Stimulated activated CD4-positive, alpha-beta T cell treated with anti-CD3 and anti-CD28 coated beads, TNF-alpha, amount 100 ng/mL, for 1 hour (primary cell): ENCODE measurements at regions not wholly inside any gene's neighbourhood (a gene's known extent, or its start where the extent isn't known, plus 50 kb on each side); places are given as distances from the start of the nearest gene placed in this dataset.

Source experiments
- DNase-seq, 3 donors: peaks; one replicate each; pipeline ENCODE4 v3.0.0-alpha.2; 2020; ENCODE audit warnings: low read depth in 3 of 3, low spot score in 1 of 3

DNA sequence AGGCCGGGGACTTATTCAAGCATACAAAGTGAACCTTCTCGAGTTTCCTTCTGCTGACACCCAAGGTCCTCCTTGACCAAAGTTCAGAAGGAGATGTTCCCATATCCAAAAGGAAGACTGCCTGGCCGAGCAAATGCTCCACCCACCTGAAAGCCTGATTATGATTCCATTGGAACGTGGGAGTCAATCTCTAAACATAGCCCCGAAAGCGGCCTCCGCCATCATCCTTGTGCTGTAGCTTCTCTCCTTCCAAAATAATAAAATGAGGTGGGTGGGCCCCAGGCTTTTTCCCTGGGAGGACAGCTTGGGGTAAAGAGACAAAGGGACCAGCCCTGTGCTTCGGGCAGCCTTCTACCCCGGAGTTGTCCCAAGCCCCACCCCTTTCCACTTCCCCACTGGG, 355.6 kb upstream of the SLC30A5 start:
- DNase-seq = no peak

DNA sequence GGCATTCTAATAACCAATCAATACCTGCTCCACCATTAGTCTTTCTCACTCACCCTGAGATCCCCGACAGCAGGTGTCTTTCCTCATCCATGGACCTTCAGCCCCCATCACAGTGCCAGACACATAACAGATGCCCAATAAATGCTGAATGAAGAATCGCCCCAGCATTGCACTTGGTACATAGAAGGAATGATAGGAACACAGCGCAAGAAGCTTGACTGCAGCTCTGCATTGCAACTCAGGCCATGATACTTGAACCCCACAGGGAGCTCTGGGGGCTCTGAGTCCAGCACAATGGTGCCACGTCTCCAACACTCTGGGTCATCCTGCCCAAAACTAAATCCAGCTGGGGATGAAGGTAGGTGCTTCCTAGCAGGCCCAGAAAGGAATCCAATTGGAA, 355.0 kb upstream of the SLC30A5 start:
- DNase-seq = no peak

DNA sequence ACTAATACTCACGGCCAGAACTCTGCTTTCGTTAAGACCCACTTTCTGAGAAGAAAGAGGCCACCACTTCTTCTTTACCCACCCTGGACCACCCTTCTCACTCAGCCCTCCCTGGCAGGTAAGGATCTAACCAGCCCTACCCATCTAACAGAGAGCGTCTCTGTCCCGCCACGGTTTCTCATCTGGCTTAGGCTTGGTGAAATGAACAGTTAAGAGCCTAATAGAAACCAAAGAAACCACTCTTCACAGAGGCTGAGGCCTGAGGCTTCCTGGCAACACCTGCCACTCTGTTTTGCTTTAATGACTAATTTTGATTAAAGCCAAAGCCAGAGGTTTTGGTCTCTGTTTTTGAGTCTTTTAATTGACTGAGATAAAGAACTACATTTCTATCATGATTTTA, 354.1 kb upstream of the SLC30A5 start:
- DNase-seq = no peak

DNA sequence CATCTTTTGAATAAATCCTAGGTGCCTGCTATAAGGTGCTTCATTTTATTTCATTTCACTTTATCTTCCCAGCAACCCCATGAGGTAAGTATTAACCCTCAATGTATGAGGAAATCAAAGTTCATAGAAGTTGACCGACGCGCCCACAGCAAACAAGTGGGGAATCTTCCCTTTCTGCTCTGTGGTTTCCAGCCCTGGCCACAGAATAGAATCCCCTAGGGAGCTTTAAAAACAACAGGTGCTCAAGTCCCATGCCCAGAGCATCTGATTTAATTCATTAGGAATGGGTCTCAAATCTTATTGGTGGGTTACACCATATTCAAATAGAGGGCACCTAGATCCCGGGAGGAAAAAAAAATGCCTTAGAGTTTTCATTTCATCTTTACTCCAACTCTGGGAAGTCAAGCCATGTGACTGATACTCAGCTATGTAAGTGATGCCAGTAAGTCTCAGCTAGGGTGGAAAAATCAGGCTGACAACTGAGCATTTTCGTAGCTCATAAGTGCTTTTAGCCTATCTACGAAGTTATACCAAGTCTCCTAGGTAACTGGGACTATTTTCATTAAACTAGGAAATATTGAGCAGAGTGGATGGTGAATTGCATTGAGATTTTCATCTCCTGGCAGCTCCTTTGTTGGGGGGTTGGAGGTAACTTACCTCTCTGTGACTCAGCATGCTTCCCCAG, 353.4 kb upstream of the SLC30A5 start:
- no peak for DNase-seq

DNA sequence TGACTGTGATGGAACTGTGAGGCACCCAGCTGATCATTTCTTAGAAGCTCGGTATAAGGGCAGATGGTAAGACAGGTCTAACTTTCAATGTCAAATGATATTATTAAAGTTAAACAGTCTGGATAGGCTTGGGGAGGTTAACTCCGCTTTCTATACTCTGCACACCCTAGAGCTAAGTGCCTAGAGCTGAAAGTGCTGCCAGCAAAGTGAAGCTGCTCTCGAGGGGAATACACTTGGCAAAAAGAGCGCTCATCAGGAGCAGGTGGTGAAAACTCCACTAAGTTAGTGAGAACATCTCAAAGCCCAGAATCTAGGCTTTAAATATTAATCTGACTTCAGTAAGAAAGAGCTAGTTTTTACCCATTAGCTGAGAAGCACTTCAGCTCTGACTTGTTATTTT, 349.6 kb upstream of the SLC30A5 start:
- DNase-seq = no peak

DNA sequence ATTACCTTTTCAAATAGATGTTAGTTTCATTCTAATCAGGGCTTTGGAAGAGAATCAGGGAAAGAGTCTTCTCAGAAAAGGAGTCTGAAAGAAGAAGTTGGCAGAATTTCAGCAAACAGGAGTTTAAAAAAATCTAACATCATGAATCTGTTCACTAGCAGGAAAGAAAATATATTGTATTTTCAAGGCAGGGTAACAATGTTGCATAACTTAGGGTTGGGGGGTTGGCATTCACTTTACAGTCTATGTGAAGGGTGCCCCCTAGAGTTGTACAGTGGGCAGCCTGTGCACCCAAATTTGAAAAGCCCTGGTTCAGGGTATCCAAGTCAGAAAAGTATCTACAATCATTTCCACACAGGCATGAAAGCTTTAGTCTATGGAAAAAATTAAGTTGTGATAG, 348.4 kb upstream of the SLC30A5 start:
- DNase-seq = no peak

DNA sequence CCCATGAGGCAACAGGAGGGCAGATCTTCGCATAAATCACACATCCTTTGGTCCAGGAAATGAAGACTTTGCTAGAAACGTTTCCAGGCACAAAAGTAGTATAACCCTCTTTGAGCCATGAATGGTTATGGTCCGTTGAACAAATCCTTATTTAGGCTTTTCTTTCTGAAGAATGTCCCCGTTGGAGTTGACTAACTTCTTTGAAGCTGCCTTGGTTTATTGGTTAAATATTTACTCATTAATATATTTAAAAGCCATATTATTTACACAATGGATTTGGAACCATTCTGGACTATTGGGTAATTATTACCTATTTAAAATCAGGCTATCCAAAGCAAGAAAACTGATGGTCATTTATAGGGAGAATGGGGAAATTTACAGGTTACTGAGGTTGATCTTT, 347.6 kb upstream of the SLC30A5 start:
- no peak for DNase-seq

DNA sequence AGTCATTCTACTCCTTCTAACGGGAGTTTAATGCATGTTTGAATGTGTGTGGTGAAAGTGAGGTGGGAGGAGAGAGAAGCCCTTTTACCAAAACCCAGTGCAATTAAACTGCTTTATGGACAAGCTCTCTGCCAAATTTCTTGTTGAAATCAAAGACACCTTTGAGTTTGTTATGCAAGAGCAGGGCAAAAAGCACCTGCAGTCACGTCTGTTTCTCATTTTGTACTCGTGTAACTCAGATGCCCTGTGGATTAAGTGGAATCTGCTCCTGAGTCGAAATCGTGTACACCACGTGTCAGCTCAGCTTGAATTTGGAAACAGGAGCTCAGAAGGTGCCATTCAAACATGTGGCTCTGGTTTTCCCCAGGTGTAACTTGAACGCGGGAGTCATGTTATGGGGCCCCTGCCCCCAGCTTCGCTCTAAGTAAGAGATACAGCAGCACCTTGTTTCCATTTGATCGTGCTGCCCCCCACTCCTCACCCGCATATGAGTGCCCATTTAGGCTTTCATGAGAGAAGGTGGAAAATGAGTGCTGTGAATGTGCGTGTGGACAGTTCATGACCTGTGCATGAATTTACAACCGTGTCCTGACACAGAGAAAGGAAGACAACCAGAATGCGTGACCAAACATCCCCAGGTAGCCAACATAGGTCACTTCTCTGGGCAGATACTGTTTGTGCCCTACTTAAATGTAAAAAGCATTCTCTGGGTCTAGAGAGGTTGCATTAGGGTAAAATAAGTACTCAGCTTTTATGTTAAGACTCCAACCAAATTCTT, 347.0 kb upstream of the SLC30A5 start:
- DNase-seq = no peak

DNA sequence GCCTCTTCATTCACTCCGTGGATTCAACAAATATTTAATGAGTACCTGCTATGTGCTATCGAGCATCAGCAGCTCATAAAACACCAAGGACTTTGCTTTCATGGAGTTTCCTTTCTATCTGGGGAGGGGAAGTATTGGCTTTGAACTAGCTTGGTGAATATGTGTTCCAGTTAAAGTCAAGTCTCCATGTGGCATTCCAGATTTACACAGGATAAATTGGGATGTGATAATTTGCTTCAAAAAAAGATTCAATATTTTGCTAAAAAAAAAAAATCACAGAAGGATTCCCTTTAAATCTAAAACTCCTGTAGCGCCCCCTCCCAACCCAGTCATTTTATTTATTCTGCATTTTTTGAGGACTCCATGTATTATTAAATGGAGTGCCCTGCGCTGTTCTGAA, 346.3 kb upstream of the SLC30A5 start:
- no peak for DNase-seq

DNA sequence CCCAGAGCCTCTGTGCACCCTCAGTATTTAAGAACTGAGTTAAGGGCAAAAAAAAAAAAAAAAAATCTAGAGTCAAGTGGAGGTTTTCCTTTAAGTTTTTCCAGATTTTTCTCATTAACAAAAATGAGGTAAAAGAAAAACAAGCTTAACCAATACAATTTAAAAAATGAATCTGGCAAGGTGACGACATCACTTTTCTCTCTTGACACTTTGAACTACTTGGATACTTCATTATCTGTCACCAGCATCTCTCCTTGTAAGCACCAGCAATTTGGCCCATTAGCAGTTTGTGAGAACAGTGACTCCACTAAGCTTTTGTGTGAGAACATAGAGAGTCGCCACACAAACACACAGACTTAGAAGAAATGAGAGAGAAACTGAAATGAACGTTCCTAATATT, 345.7 kb upstream of the SLC30A5 start:
- DNase-seq = no peak

DNA sequence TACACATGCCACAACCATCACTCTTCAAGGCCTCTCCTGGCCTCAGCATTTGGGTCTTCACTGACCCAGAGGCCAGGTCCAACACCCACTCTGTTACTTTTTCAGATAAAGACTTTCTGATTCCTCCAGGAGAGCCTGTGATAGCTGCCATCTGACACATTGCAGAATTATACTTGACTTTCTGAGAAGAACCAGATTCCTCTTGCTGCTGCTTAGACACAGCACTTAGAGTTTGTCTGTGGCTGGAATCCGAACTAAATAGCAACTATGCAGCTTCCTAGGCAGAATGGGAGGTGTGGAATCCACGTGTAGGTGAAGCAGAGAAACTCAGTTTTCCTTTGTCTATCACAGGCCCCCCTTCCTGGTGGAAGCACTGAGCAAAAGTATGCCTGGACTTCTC, 344.7 kb upstream of the SLC30A5 start:
- no peak for DNase-seq

DNA sequence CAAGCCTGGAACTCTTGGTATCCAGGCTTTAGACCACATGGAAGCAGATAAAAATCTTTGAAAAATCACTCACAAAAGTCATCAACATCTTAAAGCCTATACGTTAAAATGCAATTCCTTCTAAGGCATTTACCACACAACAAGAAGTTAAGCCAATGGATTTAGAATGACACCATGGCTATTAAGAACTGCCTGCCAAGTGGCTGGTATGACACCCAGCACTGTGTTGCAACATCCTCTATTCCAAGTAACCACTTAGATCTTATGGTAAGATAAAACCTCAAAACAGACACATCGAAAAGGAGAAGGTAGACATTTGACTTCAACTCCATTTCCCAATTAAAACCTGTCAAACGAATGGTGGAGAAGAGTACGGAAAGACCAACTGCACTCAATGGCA, 344.2 kb upstream of the SLC30A5 start:
- DNase-seq = no peak

DNA sequence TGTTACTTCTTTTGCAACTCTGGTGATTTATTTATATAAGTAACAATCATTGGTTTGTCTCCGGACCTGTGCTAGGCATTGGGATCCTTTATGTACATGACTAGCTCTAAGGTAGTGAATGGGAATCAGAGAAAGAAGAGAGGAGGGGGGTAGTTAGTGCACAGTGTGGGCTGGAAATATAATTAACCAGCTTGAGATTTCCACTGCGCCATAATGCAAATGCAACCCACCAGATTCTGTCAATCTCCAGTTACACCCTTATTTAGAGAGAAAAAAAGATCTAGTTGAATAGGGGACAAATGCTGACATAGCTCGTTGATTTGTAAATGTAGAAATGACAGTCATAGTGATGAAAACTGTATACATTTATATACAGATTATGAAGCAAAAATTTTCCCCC, 342.2 kb upstream of the SLC30A5 start:
- no peak for DNase-seq

DNA sequence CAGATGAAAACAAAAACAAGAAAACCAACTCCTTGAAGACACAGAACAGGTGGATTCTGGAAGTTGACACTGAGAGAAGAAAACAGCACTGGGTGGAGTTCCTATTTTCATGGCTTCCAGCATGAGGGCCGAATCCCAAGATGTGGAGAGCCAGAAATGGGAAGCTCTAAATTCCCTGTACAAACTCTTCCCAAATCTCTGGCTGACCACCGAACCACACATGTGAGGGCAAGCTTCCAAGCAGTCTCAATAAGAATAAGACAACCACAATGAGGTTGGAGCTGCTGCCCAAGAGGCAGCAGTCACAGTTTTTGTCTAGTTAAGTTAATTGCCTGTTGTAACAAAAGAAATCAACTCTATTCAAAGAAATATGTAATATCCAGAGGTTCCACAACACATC, 339.3 kb upstream of the SLC30A5 start:
- DNase-seq = no peak

DNA sequence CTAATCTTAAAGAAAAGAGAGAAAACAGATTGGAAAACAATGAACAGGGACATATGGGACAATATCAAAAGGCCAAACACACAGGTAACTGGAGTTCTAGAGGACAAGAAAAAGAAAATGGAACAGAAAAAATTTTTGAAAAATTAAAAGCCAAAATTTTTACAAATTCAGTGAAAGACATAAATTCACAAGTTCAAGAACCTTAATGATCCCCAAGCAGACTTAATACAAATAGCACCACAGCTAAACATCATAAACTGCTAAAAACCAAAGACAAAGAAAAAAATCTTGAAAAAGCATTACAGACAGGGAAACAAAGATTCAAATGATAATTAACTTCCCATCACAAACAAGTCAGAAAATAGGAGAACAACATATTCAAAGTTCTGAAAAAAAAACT, 338.5 kb upstream of the SLC30A5 start:
- no peak for DNase-seq

DNA sequence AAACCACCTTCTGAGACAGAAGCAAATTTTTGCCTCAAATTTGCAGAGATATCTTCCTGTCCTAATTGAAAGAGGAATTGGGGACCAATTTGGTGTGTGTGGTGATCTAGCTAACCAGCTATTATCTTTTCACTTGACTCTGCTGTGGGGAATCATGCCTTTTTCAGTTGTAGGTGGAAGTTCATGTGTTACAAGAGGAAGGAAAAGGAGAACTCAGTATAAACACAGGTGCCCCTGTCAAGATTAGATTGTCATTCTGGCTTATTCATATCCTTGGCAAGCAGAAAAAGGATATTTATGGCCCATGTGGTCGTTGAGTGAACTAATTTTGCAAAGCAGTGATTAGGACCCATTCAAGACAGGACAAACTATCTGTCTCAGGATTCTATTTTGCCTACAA, 336.8 kb upstream of the SLC30A5 start:
- no peak for DNase-seq

DNA sequence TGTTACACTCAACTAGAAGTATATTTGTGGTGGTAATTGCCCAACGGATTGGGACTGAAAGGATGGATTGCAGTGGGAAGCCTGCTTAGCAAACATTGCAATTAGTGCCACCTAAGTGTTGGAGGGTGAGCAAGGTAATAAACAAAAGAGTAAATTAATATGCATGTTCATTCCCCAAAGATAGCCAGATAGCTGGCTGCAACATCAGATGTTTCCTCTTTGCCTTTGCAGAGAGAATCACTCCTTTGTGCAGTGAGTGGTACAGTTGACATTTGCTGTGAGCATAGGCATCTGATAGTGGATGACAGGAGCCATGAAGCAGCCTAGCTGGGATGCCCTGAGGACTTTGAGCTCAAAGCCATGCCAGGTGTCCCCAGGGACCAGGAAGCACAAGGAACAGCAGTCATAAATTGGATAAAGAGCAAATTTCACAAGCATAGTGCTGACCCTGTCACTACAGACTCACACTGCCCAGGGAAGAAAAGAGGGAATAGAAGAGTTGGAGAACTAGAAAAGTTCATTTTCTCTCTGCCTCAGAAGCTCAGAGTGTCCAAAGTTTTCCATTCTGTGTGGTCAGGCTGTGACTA, 336.1 kb upstream of the SLC30A5 start:
- no peak for DNase-seq

DNA sequence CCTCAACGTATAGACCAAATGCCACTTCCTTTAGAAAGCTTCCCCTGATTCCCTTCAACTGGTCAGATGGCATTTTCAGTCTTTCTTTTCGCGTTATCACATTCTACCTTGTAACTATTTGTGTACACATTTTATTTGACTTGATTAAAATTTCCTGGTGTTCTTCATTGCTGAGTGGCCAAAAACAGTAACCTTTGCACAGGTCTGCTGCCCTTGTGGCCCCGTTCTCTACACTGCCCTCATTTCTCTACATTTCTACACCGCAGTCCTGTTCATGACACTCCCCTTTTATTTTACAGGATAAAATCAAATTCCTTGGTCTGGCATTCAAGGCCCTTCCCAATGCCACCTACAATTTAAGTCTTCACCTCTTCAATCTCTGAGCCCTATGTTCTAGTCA, 334.2 kb upstream of the SLC30A5 start:
- DNase-seq = no peak

DNA sequence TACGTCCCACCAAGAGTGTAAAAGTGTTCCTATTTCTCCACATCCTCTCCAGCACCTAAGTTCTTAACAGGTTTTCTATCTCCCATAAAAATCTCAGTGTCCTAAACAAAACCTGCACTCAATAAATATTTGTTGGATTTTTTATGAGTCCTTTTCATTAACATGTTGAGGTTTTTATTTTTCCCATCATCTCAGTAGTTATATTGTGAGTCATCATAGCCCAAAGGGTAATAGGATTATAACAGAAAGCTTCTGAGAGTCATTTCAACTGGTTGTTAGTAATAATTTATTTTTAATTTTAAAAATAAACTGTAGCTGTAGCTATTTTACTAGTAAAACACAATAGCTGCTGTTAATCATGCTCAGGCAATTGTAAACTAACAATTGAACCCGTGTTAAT, 331.6 kb upstream of the SLC30A5 start:
- no peak for DNase-seq

DNA sequence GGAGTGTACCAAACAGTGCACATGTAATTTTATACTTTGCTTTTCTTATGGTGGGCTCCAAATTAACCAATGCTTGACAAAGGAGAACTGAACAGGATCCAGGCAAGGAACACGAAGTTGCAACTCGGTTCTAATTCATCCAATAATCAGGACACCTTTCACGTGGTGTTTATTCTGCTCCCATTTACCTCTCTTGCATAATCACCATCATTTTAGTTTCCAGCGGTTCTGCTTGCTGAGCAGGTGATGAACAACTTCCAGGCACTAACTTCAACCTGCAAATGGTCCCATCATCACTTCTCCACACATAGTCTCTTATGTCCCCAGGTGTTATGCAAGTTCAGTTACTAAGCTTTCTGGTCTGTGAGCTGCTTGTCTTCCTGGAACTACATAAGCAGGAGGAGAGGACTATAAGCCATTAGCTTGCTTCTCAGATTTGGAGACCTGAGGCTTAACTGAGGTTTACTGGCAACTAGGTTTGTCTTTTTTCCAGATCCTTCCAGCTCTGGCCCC, 326.8 kb upstream of the SLC30A5 start:
- DNase-seq = no peak

DNA sequence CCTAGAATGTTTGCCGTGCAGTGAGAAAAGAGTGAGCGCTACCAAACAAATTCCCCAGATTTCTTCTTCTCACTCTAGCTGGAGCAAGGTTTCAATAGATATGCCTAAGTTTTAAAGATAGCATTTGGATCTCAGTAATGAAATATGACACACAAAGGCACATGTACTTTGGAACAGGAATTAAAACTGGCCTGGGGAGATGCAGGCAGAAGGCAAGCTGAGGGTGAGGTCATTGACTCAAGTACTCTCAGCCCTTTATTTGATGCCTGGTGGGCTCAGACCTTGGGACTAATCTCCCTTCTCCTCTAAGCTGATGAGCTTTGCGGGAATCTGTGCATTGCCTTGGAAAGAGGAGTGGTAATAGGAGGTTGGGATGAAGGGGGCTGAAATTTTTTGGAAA, 323.3 kb upstream of the SLC30A5 start:
- DNase-seq = no peak

DNA sequence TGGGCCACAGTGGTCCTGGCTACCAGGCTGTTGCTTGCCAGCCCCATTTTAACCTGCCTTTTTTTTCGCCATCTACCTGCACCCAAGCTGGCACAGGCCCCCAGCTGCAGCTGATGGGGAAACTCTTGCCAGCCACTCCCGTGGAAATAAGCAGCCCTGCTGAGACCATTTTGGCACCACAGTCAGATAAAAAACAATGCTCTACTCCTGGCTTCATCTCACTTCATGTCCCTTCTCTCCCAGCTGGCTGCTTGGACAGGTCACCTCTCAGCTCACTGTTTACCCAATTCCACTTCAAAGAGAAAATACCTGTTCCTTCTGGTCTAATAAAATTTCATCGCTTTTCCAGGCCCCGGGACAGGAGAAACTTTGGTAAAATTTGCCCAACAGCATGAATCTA, 322.6 kb upstream of the SLC30A5 start:
- DNase-seq = no peak
